ENCODE measurements at regions not wholly inside any gene's neighbourhood (a gene's known extent, or its start where the extent isn't known, plus 50 kb on each side); places are given as distances from the start of the nearest gene placed in this dataset.

DNA sequence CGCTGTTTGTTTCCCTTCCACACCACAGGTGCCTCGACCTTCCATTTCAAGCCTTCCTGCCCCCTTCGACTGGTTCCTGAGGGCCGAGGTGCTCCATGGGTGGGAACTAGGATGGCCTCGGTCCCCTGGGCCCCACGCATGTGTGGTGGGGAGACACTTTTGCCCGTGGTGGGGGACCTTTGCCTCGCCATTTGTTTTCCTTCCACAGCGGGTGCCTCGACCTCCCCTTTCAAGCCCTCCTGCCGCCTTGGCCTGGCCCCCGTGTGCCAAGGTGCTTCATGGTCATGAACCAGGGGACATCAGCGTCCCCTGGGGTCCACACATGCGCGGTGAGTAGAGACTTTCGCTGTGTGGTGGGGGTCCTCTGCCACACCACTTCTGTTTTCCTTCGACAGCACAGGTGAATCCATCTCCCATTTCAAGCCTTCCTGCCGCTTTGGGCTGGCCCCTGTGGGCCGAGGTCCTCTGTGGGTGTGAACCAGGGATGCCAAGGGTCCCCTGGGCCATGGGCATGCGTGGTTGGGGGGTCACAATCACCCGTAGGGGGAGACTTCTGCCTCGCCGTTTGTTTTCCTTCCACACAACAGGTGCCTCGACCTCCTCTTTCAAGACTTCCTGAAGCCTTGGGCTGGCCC, 364.4 kb downstream of the ALG10 start:
- DNase-seq: no peak

DNA sequence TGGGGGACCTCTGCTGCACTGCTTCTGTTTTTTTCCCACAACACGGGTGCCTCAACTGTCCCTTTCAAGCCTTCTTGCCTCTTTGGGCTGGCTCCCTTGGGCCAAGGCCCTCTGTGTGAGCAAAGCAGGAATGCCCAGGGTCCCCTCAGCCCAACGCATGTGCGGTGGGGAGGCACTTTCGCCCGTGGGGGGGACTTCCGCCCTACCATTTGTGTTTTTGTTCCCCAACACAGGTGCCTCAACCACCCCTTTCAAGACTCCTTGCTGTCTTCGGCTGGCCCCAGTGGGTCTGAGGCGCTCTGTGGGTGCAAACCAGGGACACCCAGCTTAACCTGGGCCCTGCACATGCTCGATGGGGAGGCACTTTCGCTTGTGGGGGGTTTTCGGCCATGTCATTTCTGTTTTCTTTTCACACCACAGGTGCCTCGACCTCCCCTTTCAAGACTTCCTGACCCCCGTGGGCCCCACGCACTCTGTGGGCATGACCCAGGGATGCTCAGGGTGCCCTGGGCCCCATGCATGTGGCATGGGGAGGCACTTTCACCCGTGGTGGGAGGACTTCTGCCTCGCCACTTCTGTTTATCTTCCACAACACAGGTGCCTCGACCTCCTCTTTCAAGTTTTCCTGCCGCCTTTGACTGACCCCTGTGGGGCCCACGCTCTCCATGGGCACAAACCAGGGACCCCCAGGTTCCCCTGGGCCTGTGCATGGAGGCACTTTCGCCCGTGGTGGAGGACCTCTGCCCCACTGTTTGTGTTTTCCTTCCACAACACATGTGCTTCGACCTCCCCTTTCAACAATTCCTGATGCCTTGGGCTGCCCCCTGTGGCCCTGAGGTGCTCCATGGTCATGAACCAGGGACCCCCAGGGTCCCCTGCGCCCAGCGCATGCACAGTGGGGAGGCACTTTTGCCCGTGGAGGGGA, 365.7 kb downstream of the ALG10 start:
- DNase-seq: no peak

DNA sequence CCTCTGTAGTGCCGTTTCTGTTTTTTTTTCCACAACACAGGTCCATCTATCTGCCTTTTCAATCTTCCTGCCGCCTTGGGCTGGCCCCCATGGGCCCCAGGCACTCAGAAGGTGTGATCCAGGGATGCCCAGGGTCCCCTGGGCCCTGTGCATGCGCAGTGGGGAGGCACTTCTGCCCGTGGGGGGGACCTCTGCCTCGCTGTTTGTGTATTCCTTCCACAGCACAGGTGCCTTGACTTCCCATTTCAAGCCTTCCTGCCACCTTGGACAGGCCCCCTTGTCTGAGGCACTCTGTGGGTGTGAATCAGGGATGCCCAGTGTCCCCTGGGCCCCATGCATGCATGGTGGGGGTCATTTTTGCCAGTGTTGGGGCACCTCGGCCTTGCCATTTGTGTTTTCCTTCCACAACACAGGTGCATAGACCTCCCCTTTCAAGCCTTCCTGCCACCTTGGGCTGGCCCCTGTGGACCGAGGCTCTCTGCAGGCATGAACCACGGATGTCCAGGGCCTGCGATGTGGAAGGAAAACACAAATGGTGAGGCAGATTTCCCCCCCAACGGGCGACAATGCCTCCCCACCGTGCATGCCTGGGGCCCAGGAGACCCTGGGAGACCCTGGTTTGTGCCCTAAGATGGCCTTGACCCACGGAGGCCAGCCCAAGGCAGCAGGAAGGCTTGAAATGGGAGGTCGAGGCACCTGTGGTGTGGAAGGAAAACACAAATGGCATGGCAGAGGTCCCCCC, 366.5 kb downstream of the ALG10 start:
- no peak for DNase-seq

DNA sequence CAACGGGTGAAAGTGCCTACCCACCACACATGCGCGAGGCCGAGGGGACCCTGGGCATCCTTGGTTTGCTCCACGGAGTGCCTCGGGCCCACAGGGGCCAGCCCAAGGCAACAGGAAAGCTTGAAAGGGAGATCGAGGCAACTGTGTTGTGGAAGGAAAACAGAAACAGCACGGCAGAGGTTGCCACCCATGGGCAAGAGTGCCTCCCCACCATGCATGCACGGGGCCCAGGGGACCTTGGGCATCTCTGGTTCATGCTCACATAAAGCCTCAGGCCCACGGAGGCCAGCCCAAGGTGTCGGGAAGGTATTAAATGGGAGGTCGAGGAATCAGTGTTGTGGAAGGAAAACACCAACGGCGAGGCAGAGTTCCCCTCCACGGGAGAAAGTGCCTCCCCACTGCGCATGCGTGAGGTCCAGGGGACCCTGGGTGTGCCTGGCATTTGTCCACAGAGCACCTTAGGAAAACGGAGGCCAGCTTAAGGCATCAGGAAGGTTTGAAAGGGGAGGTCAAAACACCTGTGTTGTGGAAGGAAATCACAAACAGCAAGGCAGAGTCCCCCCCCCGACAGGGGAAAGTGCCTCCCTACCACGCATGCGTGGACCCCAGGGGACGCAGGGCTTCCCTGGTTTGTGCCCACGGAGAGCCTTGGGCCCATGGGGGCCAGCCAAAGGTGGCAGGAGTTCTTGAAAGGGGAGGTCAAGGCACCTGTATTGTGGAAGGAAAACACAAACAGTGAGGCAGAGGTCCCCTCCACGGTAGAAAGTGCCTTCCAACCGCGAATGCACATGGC, 367.3 kb downstream of the ALG10 start:
- DNase-seq: no peak

DNA sequence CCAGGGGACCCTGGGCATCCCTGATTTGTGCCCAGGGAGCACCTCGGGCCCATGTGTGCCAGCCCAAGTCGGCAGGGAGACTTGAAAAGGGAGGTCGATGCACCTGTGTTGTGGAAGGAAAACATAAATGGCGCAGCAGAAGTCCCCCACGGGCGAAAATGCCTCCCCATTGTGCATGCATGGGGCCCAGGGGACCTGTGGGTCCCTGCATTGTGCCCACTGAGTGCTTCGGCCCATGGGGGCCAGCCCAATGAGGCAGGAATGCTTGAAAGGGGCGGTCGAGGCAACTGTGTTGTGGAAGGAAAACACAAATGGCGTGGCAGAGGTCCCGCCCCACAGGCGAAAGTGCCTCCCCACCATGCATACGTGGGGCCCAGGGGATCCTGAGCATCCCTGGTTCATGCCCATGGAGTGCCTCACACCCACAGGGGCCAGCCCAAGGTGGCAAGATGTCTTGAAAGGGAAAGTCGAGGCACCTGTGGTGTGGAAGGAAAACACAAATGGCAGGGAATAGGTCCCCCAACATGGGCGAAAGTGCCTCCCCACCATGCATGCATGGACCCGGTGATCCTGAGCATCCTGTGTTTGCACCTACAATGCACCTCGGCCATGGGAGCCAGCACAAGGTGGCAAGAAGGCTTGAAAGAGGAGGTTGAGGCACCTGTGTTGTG, 368.0 kb downstream of the ALG10 start:
- no peak for DNase-seq

DNA sequence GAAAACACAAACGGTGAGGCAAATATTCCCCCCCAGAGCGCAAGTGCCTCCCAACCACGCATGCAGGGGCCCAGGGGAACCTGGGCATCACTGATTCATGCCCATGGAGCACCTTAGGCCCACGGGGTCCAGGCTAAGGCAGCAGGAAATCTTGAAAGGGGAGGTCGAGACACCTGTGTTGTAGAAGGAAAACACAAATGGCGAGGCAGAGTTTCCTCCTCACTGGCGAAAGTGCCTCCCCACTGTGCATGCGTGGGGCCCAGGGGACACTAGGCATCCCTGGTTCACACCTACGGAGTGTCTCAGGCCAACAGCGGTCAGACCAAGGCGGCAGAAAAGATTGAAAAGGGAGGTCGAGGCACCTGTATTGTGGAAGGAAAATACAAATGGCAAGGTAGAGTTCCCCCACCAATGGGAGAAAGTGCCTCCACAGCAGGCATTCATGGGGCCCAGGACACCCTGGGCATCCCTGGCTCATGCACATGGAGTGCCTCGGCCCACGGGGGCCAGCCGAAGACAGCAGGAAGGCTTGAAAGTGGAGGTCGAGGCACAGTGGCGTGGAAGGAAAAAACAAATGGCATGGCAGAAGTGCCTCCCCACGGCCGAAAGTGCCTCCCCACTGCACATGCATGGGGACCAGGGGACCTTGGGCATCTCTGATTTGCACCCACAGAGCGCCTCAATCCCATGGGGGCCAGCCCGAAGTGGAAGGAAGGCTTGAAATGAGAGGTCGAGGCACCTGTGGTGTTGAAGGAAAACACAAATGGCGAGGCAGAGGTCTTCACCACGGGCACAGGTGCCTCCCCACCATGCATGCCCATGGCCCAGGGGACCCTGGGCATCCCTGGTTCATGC, 368.8 kb downstream of the ALG10 start:
- DNase-seq: no peak

DNA sequence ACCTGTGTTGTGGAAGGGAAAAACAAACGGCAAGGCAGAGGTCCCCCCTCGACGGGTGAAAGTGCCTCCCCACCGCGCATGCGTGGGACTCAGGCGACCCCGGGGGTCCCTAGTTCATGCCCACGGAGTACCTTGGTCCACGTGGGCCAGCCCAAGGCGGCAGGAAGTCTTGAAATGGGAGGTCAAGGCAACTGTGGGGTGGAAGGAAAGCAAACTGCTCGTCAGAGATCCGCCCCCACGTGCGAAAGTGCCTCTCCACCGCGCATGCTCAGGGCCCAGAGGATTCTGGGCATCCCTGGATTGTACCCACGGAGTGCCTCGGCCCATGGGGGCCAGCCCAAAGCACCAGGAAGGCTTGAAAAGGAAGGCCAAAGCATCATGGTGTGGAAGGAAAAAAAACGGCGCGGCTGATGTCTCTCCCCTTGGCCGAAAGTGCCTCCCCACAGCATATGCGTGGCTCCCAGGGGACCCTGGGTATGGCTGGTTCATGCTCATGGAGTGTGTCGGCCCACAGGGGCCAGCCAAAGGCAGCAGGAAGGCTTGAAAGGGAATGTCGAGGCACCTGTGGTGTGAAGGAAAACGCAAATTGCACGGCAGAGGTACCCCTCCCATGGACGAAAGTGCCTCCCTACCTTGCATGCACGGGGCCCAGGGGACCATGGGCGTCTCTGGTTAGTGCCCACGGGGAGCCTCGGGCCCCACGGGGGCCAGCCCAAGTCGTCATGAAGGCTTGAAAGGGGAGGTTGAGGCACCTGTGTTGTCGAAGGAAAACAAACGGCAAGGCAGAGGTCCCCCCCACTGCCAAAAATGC, 369.7 kb downstream of the ALG10 start:
- no peak for DNase-seq

DNA sequence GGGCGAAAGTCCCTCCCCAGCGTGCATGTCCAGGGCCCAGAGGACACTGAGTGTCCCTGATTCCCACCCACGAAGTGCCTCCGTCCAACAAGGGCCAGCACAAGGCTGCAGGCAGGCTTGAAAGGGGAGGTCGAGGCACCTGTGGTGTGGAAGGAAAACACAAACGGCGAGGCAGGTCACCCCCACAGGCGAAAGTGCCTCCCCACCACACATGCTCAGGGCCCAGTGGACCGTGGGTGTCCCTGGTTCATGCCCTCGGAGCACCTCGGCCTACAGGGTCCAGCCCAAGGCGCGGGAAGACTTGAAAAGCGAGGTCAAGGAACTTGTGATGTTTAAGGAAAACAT, 370.4 kb downstream of the ALG10 start:
- no peak for DNase-seq

DNA sequence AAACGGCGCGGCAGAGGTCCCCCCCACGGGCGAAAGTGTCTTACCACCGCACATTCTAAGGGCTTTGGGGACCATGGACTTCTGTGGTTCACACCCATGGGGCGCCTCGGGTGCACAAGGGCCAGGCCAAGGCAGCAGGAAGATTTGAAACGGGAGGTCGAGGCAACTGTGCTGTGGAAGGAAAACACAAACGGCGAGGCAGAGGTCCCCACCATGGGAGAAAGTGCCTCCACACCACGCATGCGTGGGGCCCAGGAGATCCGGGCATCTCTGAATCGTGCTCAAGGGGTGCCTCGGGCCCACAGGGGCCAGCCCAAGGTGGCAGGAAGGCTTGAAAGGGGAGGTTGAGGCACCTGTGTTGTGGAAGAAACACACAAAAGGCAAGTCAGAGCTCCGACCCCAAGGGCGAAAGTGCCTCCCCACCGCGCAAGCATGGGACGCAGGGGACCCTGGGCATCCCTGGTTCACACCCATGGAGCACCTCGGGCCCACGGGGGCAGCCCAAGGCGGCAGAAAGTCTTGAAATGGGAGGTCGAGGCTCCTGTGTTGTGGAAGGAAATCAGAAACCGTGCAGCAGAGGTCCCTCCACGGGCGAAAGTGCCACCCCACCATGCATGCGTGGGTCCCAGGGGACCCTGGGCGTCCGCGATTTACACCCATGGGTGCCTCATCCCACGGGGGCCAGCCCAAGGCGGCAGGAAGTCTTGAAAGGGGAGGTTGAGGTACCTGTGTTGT, 371.0 kb downstream of the ALG10 start:
- DNase-seq: no peak

DNA sequence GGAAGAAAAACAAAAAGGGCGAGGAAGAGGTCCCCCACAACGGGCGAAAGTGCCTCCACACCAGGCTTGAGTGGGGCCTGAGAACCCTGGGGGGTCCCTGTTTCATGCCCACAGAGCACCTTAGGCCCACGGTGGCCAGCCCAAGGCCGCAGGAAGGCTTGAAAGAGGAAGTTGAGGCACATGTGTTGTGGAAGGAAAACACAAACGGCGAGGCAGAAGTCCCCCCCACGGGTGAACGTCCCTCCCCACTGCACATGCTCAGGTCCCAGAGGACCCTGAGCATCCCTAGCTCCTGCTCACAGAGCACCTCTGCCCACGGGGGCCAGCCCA, 371.5 kb downstream of the ALG10 start:
- DNase-seq: no peak

DNA sequence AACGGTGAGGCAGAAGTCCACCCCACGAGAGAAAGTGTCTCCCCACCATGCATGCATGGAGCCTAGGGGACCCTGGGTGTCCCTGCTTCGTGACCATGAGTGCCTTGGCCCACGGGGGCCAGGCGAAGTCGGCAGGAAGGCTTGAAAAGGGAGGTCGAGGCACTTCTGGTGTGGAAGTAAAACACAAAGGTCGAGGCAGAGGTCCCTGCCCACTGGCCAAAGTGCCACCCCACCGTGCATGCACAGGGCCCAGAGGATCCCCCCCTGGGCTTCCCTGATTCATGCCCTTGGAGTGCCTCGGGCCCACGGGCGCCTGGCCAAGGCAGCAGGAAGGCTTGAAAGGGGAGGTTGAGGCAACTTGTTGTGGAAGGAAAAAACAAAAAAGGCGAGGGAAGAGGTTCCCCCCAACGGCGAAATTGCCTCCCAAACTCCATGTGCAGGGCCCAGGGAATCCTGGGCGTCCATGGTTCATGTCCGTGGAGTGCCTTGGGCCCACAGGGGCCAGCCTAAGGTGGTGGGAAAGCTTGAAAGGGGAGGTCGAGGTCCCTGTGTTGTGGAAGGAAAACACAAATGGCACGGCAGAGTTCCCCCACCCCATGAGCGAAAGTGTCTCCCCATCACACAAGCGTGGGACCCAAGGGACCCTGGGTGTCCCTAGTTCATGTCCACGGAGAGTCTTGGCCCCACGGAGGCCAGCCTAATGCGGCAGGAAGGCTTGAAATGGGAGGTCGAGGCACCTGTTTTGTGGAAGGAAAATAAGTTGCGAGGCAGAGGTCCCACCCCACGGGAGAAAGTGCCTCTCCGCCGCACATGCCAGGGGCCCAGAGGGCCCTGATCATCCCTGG, 372.1 kb downstream of the ALG10 start:
- no peak for DNase-seq

DNA sequence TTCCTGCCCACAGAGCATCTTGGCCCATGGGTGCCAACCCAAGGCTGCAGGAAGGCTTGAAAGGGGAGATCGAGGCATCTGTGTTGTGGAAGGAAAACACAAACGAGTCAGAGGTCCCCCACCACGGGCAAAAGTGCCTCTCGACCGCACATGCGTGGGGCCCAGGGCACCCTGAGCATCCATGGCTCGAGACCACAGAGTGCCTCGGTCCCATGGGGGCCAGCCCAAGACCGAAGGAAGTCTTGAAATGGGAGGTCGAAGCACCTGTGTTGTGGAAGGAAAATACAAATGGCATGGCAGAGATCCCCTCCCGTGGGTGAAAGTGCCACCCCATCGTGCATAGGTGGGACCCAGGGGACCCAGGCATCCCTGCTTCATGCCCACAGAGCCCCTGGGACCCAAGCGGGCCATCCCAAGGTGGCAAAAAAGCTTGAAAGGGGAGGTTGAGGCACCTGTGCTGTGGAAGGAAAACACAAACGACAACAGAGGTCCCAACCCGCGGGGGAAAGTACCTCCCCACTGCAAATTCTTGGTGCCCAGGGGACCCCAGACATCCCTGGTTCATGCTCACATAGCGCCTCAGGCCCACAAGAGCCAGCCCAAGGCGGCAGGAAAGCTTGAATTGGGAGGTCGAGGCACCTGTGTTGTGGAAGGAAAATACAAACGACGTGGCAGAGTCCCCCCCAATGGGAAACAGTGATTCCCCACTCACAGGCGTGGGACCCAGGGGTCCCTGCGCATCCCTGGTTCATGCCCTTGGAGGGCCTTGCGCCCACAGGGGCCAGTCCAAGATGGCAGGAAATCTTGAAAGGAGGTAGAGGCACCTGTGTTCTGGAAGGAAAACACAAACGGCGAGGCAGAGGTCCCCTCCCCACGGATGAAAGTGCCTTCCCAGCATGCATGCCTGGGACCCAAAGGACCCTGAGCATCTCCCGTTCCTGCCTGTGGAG, 373.0 kb downstream of the ALG10 start:
- no peak for DNase-seq

DNA sequence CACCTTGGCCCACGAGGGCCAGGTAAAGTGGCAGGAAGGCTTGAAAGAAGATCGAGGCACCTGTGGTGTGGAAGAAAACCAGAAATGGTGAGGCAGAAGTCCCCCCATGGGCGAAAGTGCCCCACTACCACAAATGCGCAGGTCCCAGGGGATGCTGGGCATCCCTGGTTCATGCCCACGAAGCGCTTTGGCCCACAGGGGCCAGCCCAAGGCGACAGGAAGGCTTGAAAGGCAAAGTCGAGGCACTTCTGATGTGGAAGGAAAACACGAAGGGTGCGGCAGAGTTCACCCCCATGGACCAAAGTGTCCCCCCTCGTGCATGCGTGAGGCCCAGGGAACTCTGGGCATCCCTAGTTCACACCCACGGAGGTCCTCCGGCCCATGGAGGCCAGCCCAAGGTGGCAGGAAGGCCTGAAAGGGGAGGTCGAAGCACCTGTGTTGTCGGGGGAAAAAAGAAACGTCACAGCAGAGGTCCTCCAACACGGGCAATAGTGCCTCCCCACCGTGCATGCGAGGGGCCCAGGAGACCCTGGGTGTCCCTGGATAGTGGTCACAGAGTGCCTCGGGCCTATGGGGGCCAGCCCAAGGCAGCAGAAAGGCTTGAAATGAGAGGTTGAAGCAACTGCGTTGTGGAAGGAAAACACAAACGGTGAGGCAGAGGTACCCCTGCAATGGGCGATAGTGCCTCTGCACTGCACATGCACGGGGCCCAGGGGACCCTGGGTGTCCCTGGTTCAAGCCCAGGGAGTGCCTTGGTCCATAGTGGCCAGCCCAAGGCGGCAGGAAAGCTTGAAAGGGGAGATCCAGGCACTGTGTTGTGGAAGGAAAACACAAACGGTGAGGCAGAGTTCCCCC, 373.9 kb downstream of the ALG10 start:
- DNase-seq: no peak

DNA sequence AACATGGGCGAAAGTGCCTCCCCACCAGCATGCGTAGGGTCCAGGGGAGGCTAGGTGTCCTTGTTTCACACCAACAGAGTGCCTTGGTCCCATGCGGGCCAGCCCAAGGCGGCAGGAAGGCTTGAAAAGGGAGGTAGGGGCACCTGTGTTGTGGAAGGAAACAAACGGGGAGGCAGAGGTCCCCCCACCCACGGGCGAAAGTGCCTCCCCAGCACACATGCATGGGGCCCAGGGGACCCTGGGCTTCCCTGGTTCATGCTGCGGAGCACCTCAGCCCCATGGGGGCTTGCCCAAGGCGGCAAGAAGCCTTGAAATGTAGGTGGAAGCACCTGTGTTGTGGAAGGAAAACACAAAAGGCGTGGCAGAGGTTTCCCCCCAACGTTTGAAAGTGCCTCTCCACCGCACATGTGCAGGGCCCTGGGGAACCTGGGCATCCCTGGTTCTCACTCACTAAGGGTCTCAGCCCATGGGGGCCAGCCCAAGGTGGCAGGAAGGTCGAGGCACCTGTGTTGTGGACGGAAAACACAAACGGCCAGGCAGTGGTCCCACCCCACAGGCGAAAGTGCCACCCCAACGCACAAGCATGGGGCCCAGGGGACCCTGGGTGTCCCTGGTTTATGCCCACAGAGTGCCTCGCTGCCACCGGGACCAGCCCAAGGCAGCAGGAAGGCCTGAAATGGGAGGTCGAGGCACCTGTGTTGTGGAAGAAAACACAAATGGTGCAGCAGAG, 374.7 kb downstream of the ALG10 start:
- no peak for DNase-seq

DNA sequence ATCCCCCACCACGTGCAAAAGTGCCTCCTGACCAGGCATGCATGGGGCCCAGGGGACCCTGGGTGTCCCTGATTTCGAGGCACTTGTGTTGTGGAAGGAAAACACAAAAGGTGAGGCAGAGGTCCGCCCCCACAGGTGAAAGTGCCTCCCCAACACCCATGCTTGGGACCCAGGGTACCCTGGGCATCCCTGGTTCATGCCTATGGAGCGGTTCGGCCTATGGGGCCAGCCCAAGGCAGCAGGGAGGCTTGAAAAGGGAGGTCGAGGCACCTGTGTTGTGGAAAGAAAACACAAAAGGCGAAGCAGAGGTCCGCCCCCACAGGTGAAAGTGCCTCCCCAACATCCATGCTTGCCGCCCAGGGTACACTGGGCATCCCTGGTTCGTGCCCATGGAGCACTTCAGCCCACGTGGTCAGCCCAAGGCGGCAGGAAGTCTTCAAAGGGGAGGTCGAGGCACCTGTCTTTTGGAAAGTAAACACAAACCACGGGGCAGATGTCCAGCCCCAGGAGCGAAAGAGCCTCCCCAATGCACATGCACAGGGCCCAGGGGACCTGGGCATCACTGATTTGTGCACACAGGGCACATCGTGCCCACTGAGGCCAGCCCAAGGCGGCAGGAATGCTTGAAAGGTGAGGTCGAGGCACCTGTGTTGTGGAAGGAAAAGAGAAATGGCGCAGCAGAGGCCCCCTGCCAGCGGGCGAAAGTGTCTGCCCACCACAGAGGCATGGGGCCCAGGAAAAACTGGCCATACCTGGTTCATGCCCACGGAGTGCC, 375.5 kb downstream of the ALG10 start:
- no peak for DNase-seq
